Liver (tissue), 8 donors: ENCODE measurements at regions not wholly inside any gene's neighbourhood (a gene's known extent, or its start where the extent isn't known, plus 50 kb on each side); places are given as distances from the start of the nearest gene placed in this dataset.

Experiments
- DNase-seq: peaks from one replicate; pipeline ENCODE4 v3.0.0-alpha.2; 2017; ENCODE audit warnings: low spot score
- H3K27ac ChIP-seq, 2 donors: one replicate each; pipeline ENCODE4 v1.7.0; 2013; ENCODE audit warnings: inconsistent platforms in 2 of 2, low read length in 2 of 2, control low read depth in 1 of 2, low read depth in 1 of 2, mild to moderate bottlenecking in 1 of 2
- H3K27me3 ChIP-seq, 4 donors: one replicate each; pipeline versions ENCODE4 v1.6.1 to v1.7.0; 2013; ENCODE audit warnings: low read length in 3 of 4, inconsistent platforms in 1 of 4, mild to moderate bottlenecking in 1 of 4, moderate library complexity in 1 of 4; ENCODE audit not compliant: control insufficient read depth in 4 of 4, insufficient read depth in 4 of 4
- H3K36me3 ChIP-seq, 4 donors: one replicate each; pipeline versions ENCODE4 v1.6.1 to v1.7.0; 2013; ENCODE audit warnings: low read length in 3 of 4, mild to moderate bottlenecking in 3 of 4, low read depth in 1 of 4, moderate library complexity in 1 of 4; ENCODE audit not compliant: control insufficient read depth in 4 of 4, insufficient read depth in 3 of 4
- H3K4me1 ChIP-seq, 4 donors: one replicate each; pipeline versions ENCODE4 v1.6.1 to v1.7.0; 2013; ENCODE audit warnings: low read length in 3 of 4, mild to moderate bottlenecking in 3 of 4, moderate library complexity in 1 of 4; ENCODE audit not compliant: control insufficient read depth in 4 of 4, insufficient read depth in 4 of 4
- H3K4me3 ChIP-seq, 3 donors: one replicate each; pipeline versions ENCODE4 v1.6.1 to v1.7.0; 2013; ENCODE audit warnings: low read length in 3 of 3, control low read depth in 1 of 3, low read depth in 1 of 3, mild to moderate bottlenecking in 1 of 3
- H3K9ac ChIP-seq, 2 donors: one replicate each; pipeline ENCODE4 v1.7.0; 2013; ENCODE audit warnings: low read length in 2 of 2, mild to moderate bottlenecking in 2 of 2, moderate library complexity in 2 of 2, control low read depth in 1 of 2, low read depth in 1 of 2
- H3K9me3 ChIP-seq, 4 donors: one replicate each; pipeline versions ENCODE4 v1.6.1 to v1.7.0; 2013; ENCODE audit warnings: low read length in 3 of 4; ENCODE audit not compliant: control insufficient read depth in 4 of 4
- ATF3 ChIP-seq: IDR thresholded peaks from 2 replicates; pipeline ENCODE4 v1.6.1; 2016; ENCODE audit warnings: antibody characterized with exemption
- EGR1 ChIP-seq, 2 donors: IDR thresholded peaks; 2 replicates each; pipeline ENCODE4 v1.6.1; 2016 to 2018; ENCODE audit warnings: antibody characterized with exemption in 2 of 2, low read depth in 2 of 2
- FOXA1 ChIP-seq: IDR thresholded peaks from 2 replicates; pipeline ENCODE4 v1.6.1; 2016; ENCODE audit warnings: antibody characterized with exemption
- FOXA2 ChIP-seq: IDR thresholded peaks from 2 replicates; pipeline ENCODE4 v1.6.1; 2016; ENCODE audit warnings: antibody characterized with exemption
- GABPA ChIP-seq, 2 donors: IDR thresholded peaks in 1 of 2; conservative IDR thresholded peaks in 1 of 2; 2 replicates each; pipeline ENCODE4 v1.6.1; 2016; ENCODE audit warnings: antibody characterized with exemption in 2 of 2, mild to moderate bottlenecking in 1 of 2, moderate library complexity in 1 of 2
- HNF4A ChIP-seq, 2 donors: conservative IDR thresholded peaks; 2 replicates each; pipeline ENCODE4 v1.6.1; 2016; ENCODE audit warnings: antibody characterized with exemption in 2 of 2, mild to moderate bottlenecking in 2 of 2
- HNF4G ChIP-seq: IDR thresholded peaks from 2 replicates; pipeline ENCODE4 v1.6.1; 2016; ENCODE audit warnings: antibody characterized with exemption
- JUND ChIP-seq, 2 donors: IDR thresholded peaks; 2 replicates each; pipeline ENCODE4 v1.6.1; 2016; ENCODE audit warnings: antibody characterized with exemption in 2 of 2
- MAX ChIP-seq: IDR thresholded peaks from 2 replicates; pipeline ENCODE4 v1.6.1; 2016; ENCODE audit warnings: antibody characterized with exemption
- NR2F2 ChIP-seq: IDR thresholded peaks from 2 replicates; pipeline ENCODE4 v1.6.1; 2016; ENCODE audit warnings: antibody characterized with exemption
- RAD21 ChIP-seq, 2 donors: IDR thresholded peaks; 2 replicates each; pipeline ENCODE4 v1.6.1; 2016; ENCODE audit warnings: antibody characterized with exemption in 2 of 2, mild to moderate bottlenecking in 2 of 2
- RXRA ChIP-seq, 2 donors: IDR thresholded peaks; 2 replicates each; pipeline ENCODE4 v1.6.1; 2017 to 2018; ENCODE audit warnings: antibody characterized with exemption in 2 of 2, mild to moderate bottlenecking in 1 of 2
- SP1 ChIP-seq: IDR thresholded peaks from 2 replicates; pipeline ENCODE4 v1.6.1; 2018; ENCODE audit warnings: antibody characterized with exemption, mild to moderate bottlenecking
- TAF1 ChIP-seq: conservative IDR thresholded peaks from 2 replicates; pipeline ENCODE4 v1.6.1; 2016; ENCODE audit warnings: antibody characterized with exemption, mild to moderate bottlenecking
- YY1 ChIP-seq: IDR thresholded peaks from 2 replicates; pipeline ENCODE4 v1.6.1; 2016; ENCODE audit warnings: antibody characterized with exemption, mild to moderate bottlenecking
- WGBS: extraction: QIAGEN DNeasy Blood & Tissue Kit; methylation state at CpG from one replicate; pipeline ENCODE4 v1.1.7; 2013; 5-methylcytosine and 5-hydroxymethylcytosine counted together
- TF ChIP-seq, protein P1 (sequence below): IDR thresholded peaks from 2 replicates; pipeline ENCODE4 v1.6.1; 2016; ENCODE audit warnings: antibody characterized with exemption, mild to moderate bottlenecking
- TF ChIP-seq, protein P2 (sequence below): IDR thresholded peaks from 2 replicates; pipeline ENCODE4 v1.6.1; 2016; ENCODE audit warnings: antibody characterized with exemption
- TF ChIP-seq, protein P3 (sequence below): fragments of 150-350 bp; IDR thresholded peaks from 2 replicates; pipeline ENCODE4 v1.5.1; 2017; ENCODE audit warnings: improper control_type of control experiment, low read depth, low read length; ENCODE audit not compliant: missing input control
- donor health status: healthy.
- donor health status: healthy.
- donor health status: healthy.
- donor health status: healthy.
- donor health status: healthy.

GRCh38 chr7:84845971-84846370, 340.9 kb downstream of the SEMA3D start (continued):
- TF ChIP-seq, protein P1, sequence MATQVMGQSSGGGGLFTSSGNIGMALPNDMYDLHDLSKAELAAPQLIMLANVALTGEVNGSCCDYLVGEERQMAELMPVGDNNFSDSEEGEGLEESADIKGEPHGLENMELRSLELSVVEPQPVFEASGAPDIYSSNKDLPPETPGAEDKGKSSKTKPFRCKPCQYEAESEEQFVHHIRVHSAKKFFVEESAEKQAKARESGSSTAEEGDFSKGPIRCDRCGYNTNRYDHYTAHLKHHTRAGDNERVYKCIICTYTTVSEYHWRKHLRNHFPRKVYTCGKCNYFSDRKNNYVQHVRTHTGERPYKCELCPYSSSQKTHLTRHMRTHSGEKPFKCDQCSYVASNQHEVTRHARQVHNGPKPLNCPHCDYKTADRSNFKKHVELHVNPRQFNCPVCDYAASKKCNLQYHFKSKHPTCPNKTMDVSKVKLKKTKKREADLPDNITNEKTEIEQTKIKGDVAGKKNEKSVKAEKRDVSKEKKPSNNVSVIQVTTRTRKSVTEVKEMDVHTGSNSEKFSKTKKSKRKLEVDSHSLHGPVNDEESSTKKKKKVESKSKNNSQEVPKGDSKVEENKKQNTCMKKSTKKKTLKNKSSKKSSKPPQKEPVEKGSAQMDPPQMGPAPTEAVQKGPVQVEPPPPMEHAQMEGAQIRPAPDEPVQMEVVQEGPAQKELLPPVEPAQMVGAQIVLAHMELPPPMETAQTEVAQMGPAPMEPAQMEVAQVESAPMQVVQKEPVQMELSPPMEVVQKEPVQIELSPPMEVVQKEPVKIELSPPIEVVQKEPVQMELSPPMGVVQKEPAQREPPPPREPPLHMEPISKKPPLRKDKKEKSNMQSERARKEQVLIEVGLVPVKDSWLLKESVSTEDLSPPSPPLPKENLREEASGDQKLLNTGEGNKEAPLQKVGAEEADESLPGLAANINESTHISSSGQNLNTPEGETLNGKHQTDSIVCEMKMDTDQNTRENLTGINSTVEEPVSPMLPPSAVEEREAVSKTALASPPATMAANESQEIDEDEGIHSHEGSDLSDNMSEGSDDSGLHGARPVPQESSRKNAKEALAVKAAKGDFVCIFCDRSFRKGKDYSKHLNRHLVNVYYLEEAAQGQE = no peak
- TF ChIP-seq FOXA1 = no peak

- no peak overlapping the region for H3K9ac ChIP-seq
- WGBS = 72% methylated on average over 1 of the region's 1 CpG
- H3K4me1 ChIP-seq = no peaks in the 10 kb centered on the region
- DNase-seq = no peak
- TF ChIP-seq HNF4A (conservative IDR thresholded peaks at IDR 0.05) (no peak), FOXA1 (no peak), SP1 (no peak), RAD21 (IDR thresholded peaks at IDR 0.05) (no peak), RXRA (IDR thresholded peaks at IDR 0.05) (no peak), EGR1 (IDR thresholded peaks at IDR 0.05; ENCODE audit: low read depth in 2 of 2) (no peak), ATF3 (no peak), FOXA2 (no peak), GABPA (IDR thresholded peaks at IDR 0.05 in 1 of 2, conservative IDR thresholded peaks at IDR 0.05 in 1 of 2) (no peak), JUND (IDR thresholded peaks at IDR 0.05) (no peak), NR2F2 (no peak), HNF4G (no peak), MAX (no peak), TAF1 (no peak), YY1 (no peak)
- TF ChIP-seq, protein P2, sequence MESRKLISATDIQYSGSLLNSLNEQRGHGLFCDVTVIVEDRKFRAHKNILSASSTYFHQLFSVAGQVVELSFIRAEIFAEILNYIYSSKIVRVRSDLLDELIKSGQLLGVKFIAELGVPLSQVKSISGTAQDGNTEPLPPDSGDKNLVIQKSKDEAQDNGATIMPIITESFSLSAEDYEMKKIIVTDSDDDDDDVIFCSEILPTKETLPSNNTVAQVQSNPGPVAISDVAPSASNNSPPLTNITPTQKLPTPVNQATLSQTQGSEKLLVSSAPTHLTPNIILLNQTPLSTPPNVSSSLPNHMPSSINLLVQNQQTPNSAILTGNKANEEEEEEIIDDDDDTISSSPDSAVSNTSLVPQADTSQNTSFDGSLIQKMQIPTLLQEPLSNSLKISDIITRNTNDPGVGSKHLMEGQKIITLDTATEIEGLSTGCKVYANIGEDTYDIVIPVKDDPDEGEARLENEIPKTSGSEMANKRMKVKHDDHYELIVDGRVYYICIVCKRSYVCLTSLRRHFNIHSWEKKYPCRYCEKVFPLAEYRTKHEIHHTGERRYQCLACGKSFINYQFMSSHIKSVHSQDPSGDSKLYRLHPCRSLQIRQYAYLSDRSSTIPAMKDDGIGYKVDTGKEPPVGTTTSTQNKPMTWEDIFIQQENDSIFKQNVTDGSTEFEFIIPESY = no peak
- TF ChIP-seq, protein P3, sequence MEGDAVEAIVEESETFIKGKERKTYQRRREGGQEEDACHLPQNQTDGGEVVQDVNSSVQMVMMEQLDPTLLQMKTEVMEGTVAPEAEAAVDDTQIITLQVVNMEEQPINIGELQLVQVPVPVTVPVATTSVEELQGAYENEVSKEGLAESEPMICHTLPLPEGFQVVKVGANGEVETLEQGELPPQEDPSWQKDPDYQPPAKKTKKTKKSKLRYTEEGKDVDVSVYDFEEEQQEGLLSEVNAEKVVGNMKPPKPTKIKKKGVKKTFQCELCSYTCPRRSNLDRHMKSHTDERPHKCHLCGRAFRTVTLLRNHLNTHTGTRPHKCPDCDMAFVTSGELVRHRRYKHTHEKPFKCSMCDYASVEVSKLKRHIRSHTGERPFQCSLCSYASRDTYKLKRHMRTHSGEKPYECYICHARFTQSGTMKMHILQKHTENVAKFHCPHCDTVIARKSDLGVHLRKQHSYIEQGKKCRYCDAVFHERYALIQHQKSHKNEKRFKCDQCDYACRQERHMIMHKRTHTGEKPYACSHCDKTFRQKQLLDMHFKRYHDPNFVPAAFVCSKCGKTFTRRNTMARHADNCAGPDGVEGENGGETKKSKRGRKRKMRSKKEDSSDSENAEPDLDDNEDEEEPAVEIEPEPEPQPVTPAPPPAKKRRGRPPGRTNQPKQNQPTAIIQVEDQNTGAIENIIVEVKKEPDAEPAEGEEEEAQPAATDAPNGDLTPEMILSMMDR = no peak
- TF ChIP-seq, protein P1 = no peak
- H3K27me3 ChIP-seq = no peaks in the 10 kb centered on the region
- H3K36me3 ChIP-seq = no peaks in the 10 kb centered on the region
- H3K27ac ChIP-seq = no peak overlapping the region
- H3K4me3 ChIP-seq = no peak overlapping the region
- no peaks in the 10 kb centered on the region for H3K9me3 ChIP-seq
These were observed 342.1 kb downstream of the SEMA3D start for GRCh38 chr7:84844771-84845170.
